Renal pelvis (tissue), 1 donor: ENCODE measurements at regions not wholly inside any gene's neighbourhood (a gene's known extent, or its start where the extent isn't known, plus 50 kb on each side); places are given as distances from the start of the nearest gene placed in this dataset.
"Not testable (repeated sequence)": the region's sequence is repeated elsewhere in the genome, so short reads cannot be mapped to it uniquely, and the experiment has no call there.

Source experiments
- DNase-seq: peaks from one replicate; pipeline ENCODE4 v3.0.0-alpha.2; 2013

GRCh38 chr9:33739398-33739797, 56.0 kb upstream of the PRSS3 start:
- no peak for DNase-seq

GRCh38 chr9:33740075-33740474, 55.3 kb upstream of the PRSS3 start:
- no peak for DNase-seq

DNA sequence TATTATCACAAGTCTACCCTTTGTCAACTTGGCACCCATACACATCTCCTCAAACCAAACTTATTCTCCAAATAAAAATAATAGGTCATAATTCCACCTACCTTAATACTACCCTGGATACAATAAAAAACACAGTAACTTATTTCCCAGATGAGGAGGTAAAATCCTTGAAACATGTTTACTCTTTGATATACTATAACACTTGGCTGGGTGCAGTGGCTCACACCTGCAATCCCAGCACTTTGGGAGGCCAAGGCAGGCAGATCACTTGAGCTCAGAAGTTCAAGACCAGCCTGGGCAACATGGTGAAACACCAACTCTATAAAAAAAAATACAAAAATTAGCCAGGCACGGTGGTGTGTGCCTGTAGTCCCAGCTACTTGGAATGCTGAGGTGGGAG, 54.4 kb upstream of the PRSS3 start:
- DNase-seq: not testable (repeated sequence)

DNA sequence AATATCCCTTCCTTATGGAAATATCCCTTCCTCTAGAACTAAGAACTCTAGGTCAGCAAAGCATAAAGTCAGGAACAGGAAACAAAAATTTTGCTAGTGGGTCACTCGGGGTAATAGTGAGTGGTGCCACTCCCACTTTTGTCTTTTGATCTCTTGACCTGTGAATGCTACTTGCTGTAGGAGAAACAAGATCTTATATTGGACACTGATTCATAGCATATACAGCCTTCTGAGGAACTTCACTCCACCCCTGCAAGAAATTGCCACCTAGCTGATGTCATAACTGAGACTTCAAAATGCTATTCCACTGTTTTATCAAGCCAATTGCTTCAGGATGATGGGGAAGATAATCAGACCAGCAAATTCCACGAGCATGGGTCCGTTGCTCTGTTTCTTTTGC, 53.3 kb upstream of the PRSS3 start:
- DNase-seq: no peak

DNA sequence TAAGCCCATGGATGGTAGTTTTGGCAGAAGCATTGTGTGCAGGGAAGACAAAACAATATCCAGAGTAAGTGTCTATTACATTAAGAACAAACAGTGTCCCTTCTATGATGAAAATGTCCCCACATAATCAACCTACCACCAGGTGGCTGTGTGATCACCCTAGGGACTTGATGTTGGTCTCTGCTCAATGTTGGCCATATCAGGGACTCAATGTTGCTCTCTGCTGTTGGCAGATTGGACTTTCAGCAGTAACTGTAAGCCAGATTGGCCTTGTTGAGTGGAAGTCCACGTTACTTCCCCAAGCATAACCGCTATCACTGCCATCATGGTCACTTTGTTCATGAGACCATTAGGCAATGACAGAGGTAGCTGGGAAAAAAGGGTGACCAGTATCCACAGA, 52.8 kb upstream of the PRSS3 start:
- no peak for DNase-seq
